ENCODE measurements at regions not wholly inside any gene's neighbourhood (a gene's known extent, or its start where the extent isn't known, plus 50 kb on each side); places are given as distances from the start of the nearest gene placed in this dataset.
"Not testable (repeated sequence)": the region's sequence is repeated elsewhere in the genome, so short reads cannot be mapped to it uniquely, and the experiment has no call there.

DNA sequence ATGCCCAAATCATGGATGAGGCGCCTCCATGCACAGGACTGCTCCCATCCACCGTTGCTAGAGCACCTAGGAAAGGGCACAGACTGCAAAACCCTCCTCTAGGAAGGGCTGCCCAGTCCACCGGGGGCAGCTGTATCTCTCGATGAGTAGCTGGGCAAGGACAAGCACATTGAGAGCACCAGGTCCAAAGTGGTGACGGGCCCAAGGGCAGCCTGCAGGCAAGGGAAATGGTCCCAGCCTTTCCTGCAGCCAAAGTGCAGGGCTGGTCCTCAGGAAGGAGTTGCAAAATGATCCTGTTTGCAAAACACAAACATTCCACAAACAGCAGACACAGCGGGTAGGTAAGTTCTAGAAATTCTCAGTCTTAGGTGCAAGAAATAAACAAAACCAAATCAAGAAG is 158.8 kb downstream of the IGLL1 start:
- not testable (repeated sequence) for H2BK120ac ChIP-seq (ENCODE audit: low read depth, low read length, poor library complexity, severe bottlenecking); H2BK12ac ChIP-seq (ENCODE audit: insufficient read length, low read depth, low read length); H3K36me3 Mint-ChIP-seq (ENCODE audit: insufficient read depth in 1 of 3, low read depth in 3 of 3); H3K79me2 ChIP-seq (ENCODE audit: insufficient read depth, low read length); H3K79me1 ChIP-seq (ENCODE audit: insufficient read depth, low read depth, low read length, poor library complexity, severe bottlenecking); H3K4me1 Mint-ChIP-seq; H3K27me3 ChIP-seq (ENCODE audit: insufficient read depth, low read length); H3K18ac ChIP-seq (ENCODE audit: insufficient read length, low read depth, low read length); H3K9me3 ChIP-seq (ENCODE audit: control insufficient read depth, low read depth, low read length); H2AK5ac ChIP-seq (ENCODE audit: insufficient read length, low read length); H4K91ac ChIP-seq (ENCODE audit: insufficient read length, low read depth, low read length); H3K14ac ChIP-seq (ENCODE audit: insufficient read depth, low read length); H2BK15ac ChIP-seq (ENCODE audit: low read depth, low read length); H3K23me2 ChIP-seq (ENCODE audit: insufficient read length, low read depth, low read length, poor library complexity, severe bottlenecking); H3K4me1 ChIP-seq (ENCODE audit: insufficient read depth, low read length); H3K56ac ChIP-seq (ENCODE audit: insufficient read length, low read depth, low read length); H4K8ac ChIP-seq (replicated peaks; ENCODE audit: insufficient read length, low read depth, low read length); H3K27ac Mint-ChIP-seq; H4K5ac ChIP-seq (ENCODE audit: insufficient read length, low read depth, low read length); H3K4me3 Mint-ChIP-seq; H2BK20ac ChIP-seq (ENCODE audit: low read depth, low read length, poor library complexity, severe bottlenecking); H3K4ac ChIP-seq (ENCODE audit: low read depth, low read length); DNase-seq; H3K9ac ChIP-seq (ENCODE audit: extremely low read depth, insufficient read length, low read length); H3T11ph ChIP-seq (ENCODE audit: low read length); H3K23ac ChIP-seq (ENCODE audit: insufficient read length, low read depth, low read length); H2AFZ ChIP-seq (ENCODE audit: low read length); H3K4me2 ChIP-seq (ENCODE audit: insufficient read depth, insufficient read length, low read length); H4K20me1 ChIP-seq (ENCODE audit: control insufficient read depth, insufficient read depth, insufficient read length); H3K27ac ChIP-seq (ENCODE audit: insufficient read length, low read depth, low read length); H2BK5ac ChIP-seq (ENCODE audit: insufficient read length, low read length); H3K9me3 Mint-ChIP-seq
- WGBS (ENCODE audit: extremely low coverage, insufficient read length, low lambda C conversion rate) = no CpG with 5 or more reads among the region's 6 CpGs
- peaks cover 66% of the 10 kb centered on the region for H3K27me3 Mint-ChIP-seq (ENCODE audit: low read depth)

Data from H9 (cell line).